ENCODE measurements at regions not wholly inside any gene's neighbourhood (a gene's known extent, or its start where the extent isn't known, plus 50 kb on each side); places are given as distances from the start of the nearest gene placed in this dataset.

GRCh38 chr9:107431461-107431860 lies 58.1 kb downstream of the KLF4 start:
- no peak for DNase-seq

DNA sequence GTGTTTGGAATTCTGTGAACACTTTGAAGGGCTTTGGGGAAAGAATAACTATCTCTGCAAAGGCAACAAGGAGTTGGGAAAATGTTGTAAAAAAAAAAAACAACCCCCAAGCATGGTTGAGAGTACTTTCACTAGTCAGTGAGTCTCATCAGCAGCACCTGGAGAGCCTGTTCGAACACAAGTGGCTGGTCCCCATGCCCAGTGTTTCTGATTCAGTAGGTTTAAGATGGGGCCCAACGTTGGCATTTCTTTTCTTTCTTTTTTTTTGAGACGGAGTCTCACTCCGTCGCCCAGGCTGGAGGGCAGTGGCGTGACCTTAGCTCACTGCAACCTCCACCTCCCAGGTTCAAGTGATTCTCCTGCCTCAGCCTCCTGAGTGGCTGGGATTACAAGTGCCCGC lies 59.5 kb downstream of the KLF4 start:
- DNase-seq, result no peak

DNA sequence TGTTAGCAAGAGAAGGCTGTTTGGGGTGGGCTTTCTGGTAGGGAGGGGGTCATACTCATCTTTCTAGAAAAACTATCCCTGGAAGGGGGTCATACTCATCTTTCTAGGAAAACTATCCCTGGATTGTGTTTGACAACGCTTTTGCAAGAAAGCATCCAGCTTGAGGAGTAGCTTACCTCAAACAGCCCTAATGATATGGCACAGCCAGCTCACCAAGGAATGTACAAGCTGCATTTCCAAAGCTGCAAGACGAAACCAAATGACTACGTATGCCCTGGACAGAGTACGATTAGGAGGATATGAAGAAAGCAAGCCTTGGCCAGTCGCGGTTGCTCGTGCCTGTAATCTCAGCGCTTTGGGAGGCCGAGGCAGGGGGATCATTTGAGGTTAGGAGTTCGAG lies 63.4 kb downstream of the KLF4 start:
- DNase-seq, result no peak

GRCh38 chr9:107425101-107426025 lies 64.2 kb downstream of the KLF4 start:
- peak; percentile 79 to 80 for DNase-seq

DNA sequence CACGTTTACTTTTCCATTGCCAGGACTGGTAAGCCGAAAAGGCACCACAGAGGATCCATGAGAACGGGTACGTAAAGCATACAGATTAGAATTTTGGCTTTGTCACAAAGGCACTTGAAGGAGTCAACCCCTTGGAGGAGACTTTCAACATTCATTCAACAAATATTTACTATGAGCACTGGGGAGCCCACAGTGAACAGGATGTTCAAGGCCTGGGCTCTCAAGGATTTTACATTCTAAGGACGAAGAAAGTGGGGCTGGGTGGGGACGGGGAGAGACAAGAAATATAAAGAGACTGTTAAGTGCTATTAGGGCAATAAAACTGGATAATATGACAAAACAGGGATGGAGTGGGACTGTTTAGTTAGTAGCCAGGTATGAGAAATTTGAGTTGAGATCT lies 66.0 kb downstream of the KLF4 start:
- no peak for DNase-seq

DNA sequence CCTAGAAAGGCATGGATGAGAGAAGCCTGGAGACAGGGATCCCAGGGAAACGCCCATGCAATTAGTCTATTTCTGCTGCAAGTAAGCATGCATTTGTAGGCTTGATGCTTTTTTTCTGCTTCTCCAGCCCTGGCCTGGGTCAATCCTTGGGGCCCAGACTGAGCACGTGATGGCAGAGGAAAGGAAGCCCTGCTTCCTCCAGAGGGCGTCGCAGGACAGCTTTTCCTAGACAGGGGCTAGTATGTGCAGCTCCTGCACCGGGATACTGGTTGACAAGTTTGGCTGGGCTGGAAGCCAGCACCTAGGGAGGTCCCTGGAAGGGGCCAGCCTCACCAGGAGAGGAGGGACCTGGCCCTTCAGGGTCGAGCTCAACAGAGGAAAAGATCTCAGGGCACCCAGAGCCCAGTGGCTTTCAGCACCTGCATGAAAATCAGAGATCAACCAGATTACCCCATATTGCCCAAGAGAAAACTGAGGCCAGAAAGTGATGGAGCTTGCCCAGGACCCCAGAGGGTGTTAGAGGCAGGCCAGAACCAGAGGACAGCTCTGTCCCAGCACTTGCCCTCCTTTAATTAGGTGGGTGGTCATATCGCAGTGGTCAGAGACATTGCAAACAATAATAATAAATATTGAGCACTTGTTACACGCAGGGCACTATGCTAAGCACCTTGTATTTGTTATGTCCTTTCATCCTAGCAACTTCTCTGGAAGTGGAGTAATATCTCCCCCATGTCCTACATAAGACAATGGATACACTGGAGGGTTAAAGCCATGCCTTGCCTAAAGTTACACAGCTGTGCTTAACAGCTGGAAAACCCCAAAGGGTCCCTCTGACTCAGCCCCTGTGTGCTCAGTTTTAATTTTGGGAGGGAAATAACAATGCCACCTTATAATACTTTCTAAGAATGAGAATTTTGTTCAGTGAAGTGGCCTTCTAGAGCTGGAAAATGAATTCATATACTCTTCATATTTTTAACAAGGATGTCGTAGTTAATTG lies 67.1 kb downstream of the KLF4 start:
- peak; percentile 54 to 58 for DNase-seq

DNA sequence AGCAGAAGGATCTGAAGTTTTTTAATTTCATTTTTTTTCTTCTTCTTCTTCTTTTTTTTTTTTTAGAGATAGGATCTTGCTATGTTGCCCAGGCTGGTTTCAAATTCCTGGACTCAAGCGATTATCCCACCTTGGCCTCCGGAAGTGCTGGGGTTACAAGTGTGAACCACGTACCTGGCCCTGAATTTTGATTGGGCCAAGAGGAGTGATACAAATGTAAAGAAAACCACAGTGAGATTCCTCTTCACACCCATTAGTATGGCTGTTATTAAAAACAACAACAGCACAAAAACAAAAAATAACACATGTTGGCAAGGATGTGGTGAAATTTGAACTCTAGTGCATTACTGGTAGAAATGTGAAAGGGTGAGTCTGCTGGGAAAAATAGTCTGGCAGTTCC lies 79.1 kb downstream of the KLF4 start:
- DNase-seq, result no peak

- DNase-seq, result no peak
Measured at GRCh38 chr9:107409581-107410389, 79.8 kb downstream of the KLF4 start.

- DNase-seq, result no peak
Measured at GRCh38 chr9:107407675-107408074, 81.9 kb downstream of the KLF4 start.

GRCh38 chr9:107405511-107405910 lies 84.1 kb downstream of the KLF4 start:
- no peak for DNase-seq

- DNase-seq, result no peak
Measured at GRCh38 chr9:107404736-107405135, 84.8 kb downstream of the KLF4 start.

DNA sequence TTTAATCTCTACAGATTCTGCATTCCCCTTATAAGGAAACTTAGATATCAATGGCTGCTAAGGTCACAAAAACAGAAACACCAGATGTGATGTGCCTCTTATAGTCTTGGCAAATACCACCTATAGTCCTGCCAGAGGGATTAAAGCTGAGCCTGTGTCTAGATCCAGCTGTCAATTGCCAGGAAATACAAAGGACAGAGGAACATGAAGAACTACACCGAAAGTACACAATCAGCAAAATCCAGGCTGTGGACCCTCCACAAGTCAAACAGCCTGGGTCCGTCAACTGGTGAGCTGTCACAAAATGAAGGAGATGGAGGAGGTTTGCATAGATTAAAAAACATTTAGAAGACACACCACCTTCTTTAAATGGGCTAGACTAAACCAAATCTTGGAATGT lies 85.4 kb downstream of the KLF4 start:
- DNase-seq, result no peak

GRCh38 chr9:107397076-107398044 lies 92.2 kb downstream of the KLF4 start:
- no peak for DNase-seq

DNA sequence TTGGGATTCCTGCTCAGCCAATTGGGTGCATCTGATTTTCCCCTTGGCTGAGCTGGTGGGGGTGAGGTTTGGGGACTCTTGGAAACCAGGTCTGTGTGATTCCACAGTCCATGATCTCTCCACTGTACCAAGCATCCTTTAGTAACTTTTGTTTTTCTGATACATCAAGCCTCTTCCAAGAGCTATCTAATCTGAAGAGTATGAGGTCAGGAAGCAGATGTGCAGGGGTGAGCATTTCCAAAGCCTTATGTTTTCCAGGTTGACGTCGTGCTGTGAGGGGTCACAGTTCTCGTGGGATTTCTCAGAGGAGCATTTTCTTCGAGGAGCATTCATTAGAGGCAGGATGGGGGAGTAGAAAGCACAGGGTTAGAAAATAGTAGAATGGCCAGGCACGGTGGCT lies 95.3 kb downstream of the KLF4 start:
- DNase-seq, result no peak

DNA sequence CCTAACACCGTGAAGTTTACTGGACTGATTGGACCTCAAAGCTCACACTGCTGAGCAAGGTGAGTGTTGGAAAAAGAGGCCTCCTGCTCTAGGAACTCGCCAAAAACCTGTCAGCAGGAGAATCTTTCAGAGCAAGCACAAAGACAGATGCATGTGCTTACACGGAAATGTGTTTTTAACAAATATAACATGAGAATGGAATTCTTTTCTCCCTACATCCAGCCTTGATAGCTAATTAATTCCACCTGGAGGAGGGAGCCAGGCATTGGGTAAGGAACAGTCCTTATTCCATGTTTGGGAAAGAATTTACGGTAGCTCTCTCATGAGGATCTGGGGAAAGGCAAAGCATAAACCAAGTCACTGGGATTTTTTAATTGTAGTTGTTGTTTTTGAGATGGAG lies 98.8 kb downstream of the KLF4 start:
- DNase-seq, result no peak

DNA sequence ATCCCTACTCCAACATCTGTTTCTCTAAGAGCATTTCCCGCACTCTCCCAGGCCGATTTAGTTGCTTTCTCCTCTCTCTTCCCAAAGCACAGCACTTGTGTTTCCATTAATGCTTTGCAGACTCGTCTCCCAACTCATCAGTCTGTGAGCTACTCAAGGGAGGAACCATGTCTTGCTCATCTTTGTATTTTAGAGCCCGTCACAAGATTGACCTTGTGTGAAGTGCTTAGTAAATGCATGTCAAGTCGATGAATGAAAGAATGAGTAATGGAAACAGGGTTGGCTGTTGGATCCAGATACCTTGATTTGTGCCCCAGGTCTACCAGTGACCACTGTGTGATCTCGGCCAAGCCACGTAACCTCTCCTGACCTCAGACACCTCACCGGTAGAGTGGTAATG lies 99.3 kb downstream of the KLF4 start:
- DNase-seq, result no peak

- no peak for DNase-seq
Measured at GRCh38 chr9:107389617-107390071, 99.9 kb downstream of the KLF4 start.

GRCh38 chr9:107388890-107389289 lies 100.7 kb downstream of the KLF4 start:
- no peak for DNase-seq

GRCh38 chr9:107387409-107387808 lies 102.2 kb downstream of the KLF4 start:
- no peak for DNase-seq

- no peak for DNase-seq
Measured at GRCh38 chr9:107386396-107386795, 103.2 kb downstream of the KLF4 start.

All from activated T-cell treated with anti-CD3 and anti-CD28 coated beads, Interleukin-2, amount 50 U/mL, for 48 hours (primary cell).